ENCODE measurements at regions not wholly inside any gene's neighbourhood (a gene's known extent, or its start where the extent isn't known, plus 50 kb on each side); places are given as distances from the start of the nearest gene placed in this dataset.

GRCh38 chr15:31485431-31485830 is 158.8 kb downstream of the KLF13 start:
- peak; percentile 57 for DNase-seq (ENCODE audit: extremely low spot score, unreplicated experiment)
- Mint-ChIP-seq H3K4me3 (ENCODE audit: unreplicated experiment) (no peak overlapping the region), H3K27me3 (ENCODE audit: unreplicated experiment) (peaks cover 22% of the 10 kb centered on the region), H3K27ac (ENCODE audit: unreplicated experiment) (no peak overlapping the region), H3K4me1 (ENCODE audit: unreplicated experiment) (peaks cover 17% of the 10 kb centered on the region), H3K9me3 (ENCODE audit: unreplicated experiment) (no peaks in the 10 kb centered on the region), H3K36me3 (ENCODE audit: unreplicated experiment) (peaks cover 2% of the 10 kb centered on the region)
- no peak for TF ChIP-seq CTCF (IDR thresholded peaks at IDR 0.05)

- no peak for TF ChIP-seq CTCF (IDR thresholded peaks at IDR 0.05)
- H3K4me1 Mint-ChIP-seq (ENCODE audit: unreplicated experiment): peaks cover 17% of the 10 kb centered on the region
- DNase-seq (ENCODE audit: extremely low spot score, unreplicated experiment): peak; percentile 71
- H3K36me3 Mint-ChIP-seq (ENCODE audit: unreplicated experiment): peaks cover 3% of the 10 kb centered on the region
- H3K9me3 Mint-ChIP-seq (ENCODE audit: unreplicated experiment): peaks cover 3% of the 10 kb centered on the region
- H3K4me3 Mint-ChIP-seq (ENCODE audit: unreplicated experiment): no peak overlapping the region
- H3K27me3 Mint-ChIP-seq (ENCODE audit: unreplicated experiment): peaks cover 21% of the 10 kb centered on the region
- H3K27ac Mint-ChIP-seq (ENCODE audit: unreplicated experiment): no peak overlapping the region
Measured at GRCh38 chr15:31485911-31486461, 159.4 kb downstream of the KLF13 start.

- Mint-ChIP-seq H3K27me3 (ENCODE audit: unreplicated experiment) (peaks cover 21% of the 10 kb centered on the region), H3K27ac (ENCODE audit: unreplicated experiment) (no peak overlapping the region), H3K36me3 (ENCODE audit: unreplicated experiment) (peaks cover 7% of the 10 kb centered on the region), H3K4me3 (ENCODE audit: unreplicated experiment) (no peak overlapping the region), H3K4me1 (ENCODE audit: unreplicated experiment) (peaks cover 17% of the 10 kb centered on the region), H3K9me3 (ENCODE audit: unreplicated experiment) (peaks cover 8% of the 10 kb centered on the region)
- no peak for TF ChIP-seq CTCF (IDR thresholded peaks at IDR 0.05)
- peak; percentile 79 for DNase-seq (ENCODE audit: extremely low spot score, unreplicated experiment)
Measured at GRCh38 chr15:31486506-31486905, 159.9 kb downstream of the KLF13 start.

GRCh38 chr15:31486906-31487695 is 160.5 kb downstream of the KLF13 start:
- Mint-ChIP-seq H3K36me3 (ENCODE audit: unreplicated experiment) (peaks cover 11% of the 10 kb centered on the region), H3K4me1 (ENCODE audit: unreplicated experiment) (peaks cover 17% of the 10 kb centered on the region), H3K9me3 (ENCODE audit: unreplicated experiment) (peaks cover 13% of the 10 kb centered on the region), H3K4me3 (ENCODE audit: unreplicated experiment) (no peak overlapping the region), H3K27ac (ENCODE audit: unreplicated experiment) (no peak overlapping the region), H3K27me3 (ENCODE audit: unreplicated experiment) (peaks cover 15% of the 10 kb centered on the region)
- no peak for TF ChIP-seq CTCF (IDR thresholded peaks at IDR 0.05)
- peak; percentile 76 for DNase-seq (ENCODE audit: extremely low spot score, unreplicated experiment)

GRCh38 chr15:31487811-31488436 is 161.3 kb downstream of the KLF13 start:
- DNase-seq (ENCODE audit: extremely low spot score, unreplicated experiment): peak; percentile 34
- Mint-ChIP-seq H3K36me3 (ENCODE audit: unreplicated experiment) (peaks cover 11% of the 10 kb centered on the region), H3K27me3 (ENCODE audit: unreplicated experiment) (peaks cover 14% of the 10 kb centered on the region), H3K9me3 (ENCODE audit: unreplicated experiment) (peaks cover 13% of the 10 kb centered on the region), H3K27ac (ENCODE audit: unreplicated experiment) (no peak overlapping the region), H3K4me3 (ENCODE audit: unreplicated experiment) (no peak overlapping the region), H3K4me1 (ENCODE audit: unreplicated experiment) (peaks cover 17% of the 10 kb centered on the region)
- no peak for TF ChIP-seq CTCF (IDR thresholded peaks at IDR 0.05)
